Activated CD4-positive, alpha-beta T cell treated with anti-CD3 and anti-CD28 coated beads, Interleukin-2, amount 10 ng/mL, durations not matched to agents 24 days and 14 days (primary cell): ENCODE measurements at regions not wholly inside any gene's neighbourhood (a gene's known extent, or its start where the extent isn't known, plus 50 kb on each side); places are given as distances from the start of the nearest gene placed in this dataset.

Source experiments
- DNase-seq: peaks from one replicate; pipeline ENCODE4 v3.0.0; 2022
- H3K27ac Mint-ChIP-seq: one replicate; pipeline ENCODE4 v1.8.0; 2022; ENCODE audit warnings: mild to moderate bottlenecking, mixed read lengths
- H3K27me3 Mint-ChIP-seq: one replicate; pipeline ENCODE4 v1.8.0; 2022; ENCODE audit warnings: mixed read lengths
- H3K36me3 Mint-ChIP-seq: one replicate; pipeline ENCODE4 v1.8.0; 2022; ENCODE audit warnings: low read depth, mild to moderate bottlenecking, mixed read lengths
- H3K4me1 Mint-ChIP-seq: one replicate; pipeline ENCODE4 v1.8.0; 2021; ENCODE audit warnings: mixed read lengths
- H3K4me3 Mint-ChIP-seq: one replicate; pipeline ENCODE4 v1.8.0; 2022; ENCODE audit warnings: mild to moderate bottlenecking, moderate library complexity, mixed read lengths
- H3K9me3 Mint-ChIP-seq: one replicate; pipeline ENCODE4 v1.8.0; 2021; ENCODE audit warnings: mixed read lengths
- intact Hi-C: fragments of 100-400 bp; cut with micrococcal nuclease; formaldehyde crosslinking; loops from one replicate; pipeline ENCODE4 v1.15.1; 2023

DNA sequence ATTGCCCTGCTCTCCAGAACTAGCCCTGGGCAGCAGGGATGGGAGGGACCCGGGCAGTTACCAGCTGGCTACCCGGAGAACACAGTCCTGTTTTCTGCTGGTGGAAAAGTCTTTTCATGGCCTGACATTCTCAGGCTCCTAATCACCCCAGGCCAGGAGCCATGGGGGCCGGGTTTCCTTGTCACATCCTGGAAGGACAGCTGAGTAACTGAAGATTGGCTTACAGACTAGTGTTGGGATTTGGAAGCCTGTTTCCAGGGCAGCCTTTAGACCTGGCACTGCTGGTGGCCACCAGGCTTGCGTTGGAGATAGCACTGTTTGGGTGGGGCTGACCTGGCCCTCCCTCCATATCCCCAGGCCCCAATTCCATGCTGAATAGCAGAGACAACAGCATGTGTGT lies 349.0 kb downstream of the CTTN start:
- no peaks in the 10 kb centered on the region for H3K36me3 Mint-ChIP-seq
- intact Hi-C loops: no loop called here
- peaks cover 11% of the 10 kb centered on the region for H3K9me3 Mint-ChIP-seq
- H3K27ac Mint-ChIP-seq: no peak overlapping the region
- DNase-seq: no peak
- H3K27me3 Mint-ChIP-seq: no peaks in the 10 kb centered on the region
- no peak overlapping the region for H3K4me3 Mint-ChIP-seq
- no peaks in the 10 kb centered on the region for H3K4me1 Mint-ChIP-seq

DNA sequence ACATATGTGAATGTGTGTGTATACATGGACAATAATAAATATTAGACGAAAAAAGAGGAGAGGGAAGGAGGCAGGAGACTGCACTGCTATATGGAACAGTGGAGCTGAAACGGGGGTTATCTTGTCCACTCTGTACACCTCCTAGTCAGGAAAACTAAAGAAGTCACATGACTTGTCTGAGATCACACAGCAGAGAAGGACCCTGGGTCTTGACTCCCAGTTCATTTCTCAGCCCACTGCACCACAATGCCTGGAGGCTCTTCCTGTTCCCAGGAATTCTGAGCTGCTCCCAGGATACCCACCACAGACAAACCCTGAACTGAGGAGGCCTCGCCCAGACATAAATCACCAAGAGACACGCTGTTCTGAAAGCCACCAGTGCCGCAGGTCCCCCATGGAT lies 349.6 kb downstream of the CTTN start:
- H3K4me1 Mint-ChIP-seq: no peaks in the 10 kb centered on the region
- no peak overlapping the region for H3K27ac Mint-ChIP-seq
- no peak for DNase-seq
- H3K27me3 Mint-ChIP-seq: no peaks in the 10 kb centered on the region
- no peaks in the 10 kb centered on the region for H3K36me3 Mint-ChIP-seq
- no peak overlapping the region for H3K4me3 Mint-ChIP-seq
- peaks cover 11% of the 10 kb centered on the region for H3K9me3 Mint-ChIP-seq
- intact Hi-C loops: no loop called here

DNA sequence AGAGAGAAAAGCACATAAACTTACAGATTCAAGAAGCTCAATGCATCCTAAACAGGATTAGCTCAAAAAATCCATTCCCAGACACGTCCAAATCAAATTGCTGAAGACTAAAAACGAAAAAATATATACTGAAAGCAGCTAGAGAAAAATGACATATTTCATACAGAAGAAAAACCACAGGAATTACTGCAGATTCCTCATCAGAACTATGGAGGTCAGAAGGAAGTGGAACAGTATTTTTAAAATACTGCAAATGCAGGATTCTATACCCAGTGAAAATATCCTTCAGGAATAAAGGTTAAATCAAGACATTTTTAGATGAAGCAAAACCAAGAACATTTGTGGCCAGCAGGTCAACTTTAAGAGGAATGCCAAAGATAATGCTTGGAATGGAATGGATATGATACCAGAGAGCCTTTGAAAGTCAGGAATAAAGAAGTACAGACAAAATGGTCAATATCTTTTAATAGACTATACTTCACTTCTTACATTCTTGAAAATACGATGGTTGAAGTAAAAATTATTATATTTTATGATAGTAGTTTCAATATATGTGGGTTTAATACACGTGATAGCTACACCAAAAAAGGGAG lies 352.9 kb downstream of the CTTN start:
- no peaks in the 10 kb centered on the region for H3K4me1 Mint-ChIP-seq
- intact Hi-C loops: no loop called here
- no peak for DNase-seq
- no peak overlapping the region for H3K4me3 Mint-ChIP-seq
- H3K27me3 Mint-ChIP-seq: no peaks in the 10 kb centered on the region
- no peaks in the 10 kb centered on the region for H3K36me3 Mint-ChIP-seq
- H3K9me3 Mint-ChIP-seq: peaks cover 11% of the 10 kb centered on the region
- H3K27ac Mint-ChIP-seq: no peak overlapping the region

DNA sequence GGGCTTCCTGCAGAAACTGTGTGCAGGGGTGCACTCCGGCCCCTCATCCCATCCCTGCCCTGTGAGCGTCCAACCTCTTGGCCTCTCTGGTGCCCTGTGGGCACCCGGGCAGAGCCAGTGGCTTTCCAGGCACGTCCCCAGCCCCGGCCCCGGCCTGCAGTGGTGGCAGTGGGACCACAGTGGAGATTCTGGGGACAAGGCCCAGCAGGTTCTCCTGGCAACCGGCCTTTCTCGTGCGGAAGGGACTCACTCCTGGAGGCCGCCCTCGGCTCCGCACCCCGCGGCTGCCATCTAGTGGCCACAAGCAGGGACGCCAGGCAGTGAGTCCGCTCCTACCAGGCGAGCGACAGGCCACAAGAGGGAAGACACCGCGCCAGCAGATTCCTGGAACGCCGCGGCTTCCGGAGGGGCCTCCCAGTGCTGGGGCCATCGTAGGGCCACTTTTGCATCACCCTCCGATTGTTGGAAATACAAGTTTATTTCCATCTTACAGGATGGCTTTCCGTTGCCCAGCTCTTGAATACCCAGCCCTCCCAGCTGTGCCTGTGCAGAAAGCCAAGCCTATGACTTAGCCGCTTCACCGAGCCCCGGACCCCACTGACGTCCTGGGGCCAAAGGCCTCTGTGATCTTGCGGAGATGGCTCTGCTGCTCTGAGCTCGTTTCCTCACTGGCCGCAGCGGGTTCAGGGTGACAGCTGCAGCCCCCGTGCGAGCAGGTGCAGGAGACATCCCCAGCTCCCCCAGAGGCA lies 357.3 kb downstream of the CTTN start:
- peak; percentile 88 for DNase-seq
- no peaks in the 10 kb centered on the region for H3K9me3 Mint-ChIP-seq
- intact Hi-C loops: loop anchor here (5.0 kb wide), 1 partner anchor 288 kb away; no protein-coding TSS in a partner anchor
- H3K27ac Mint-ChIP-seq: no peak overlapping the region
- no peaks in the 10 kb centered on the region for H3K4me1 Mint-ChIP-seq
- no peaks in the 10 kb centered on the region for H3K36me3 Mint-ChIP-seq
- no peak overlapping the region for H3K4me3 Mint-ChIP-seq
- no peaks in the 10 kb centered on the region for H3K27me3 Mint-ChIP-seq

DNA sequence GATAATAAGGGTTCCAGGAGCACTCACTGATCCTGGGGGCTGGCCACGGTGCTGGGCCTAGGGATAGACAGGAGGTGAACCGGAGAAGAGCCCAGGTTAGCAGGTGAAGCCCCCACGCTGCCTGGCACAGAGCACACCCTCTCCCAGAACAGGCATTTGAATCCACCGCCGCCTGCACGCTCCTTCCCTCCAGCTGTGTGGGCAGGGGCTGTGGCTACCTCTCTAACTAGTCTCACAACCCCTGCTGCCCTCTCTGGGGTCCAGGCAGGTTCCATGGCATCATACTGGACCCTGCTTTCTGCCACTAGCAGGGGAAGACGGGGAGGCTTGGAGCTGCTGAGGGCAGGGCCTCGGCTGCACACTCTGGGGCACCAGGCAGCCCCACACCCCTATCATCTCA lies 358.0 kb downstream of the CTTN start:
- Mint-ChIP-seq H3K27me3 (no peaks in the 10 kb centered on the region), H3K4me1 (no peaks in the 10 kb centered on the region), H3K9me3 (no peaks in the 10 kb centered on the region), H3K4me3 (no peak overlapping the region), H3K36me3 (no peaks in the 10 kb centered on the region), H3K27ac (no peak overlapping the region)
- no peak for DNase-seq
- intact Hi-C loops: loop anchor here (5.0 kb wide), 1 partner anchor 289 kb away; no protein-coding TSS in a partner anchor

DNA sequence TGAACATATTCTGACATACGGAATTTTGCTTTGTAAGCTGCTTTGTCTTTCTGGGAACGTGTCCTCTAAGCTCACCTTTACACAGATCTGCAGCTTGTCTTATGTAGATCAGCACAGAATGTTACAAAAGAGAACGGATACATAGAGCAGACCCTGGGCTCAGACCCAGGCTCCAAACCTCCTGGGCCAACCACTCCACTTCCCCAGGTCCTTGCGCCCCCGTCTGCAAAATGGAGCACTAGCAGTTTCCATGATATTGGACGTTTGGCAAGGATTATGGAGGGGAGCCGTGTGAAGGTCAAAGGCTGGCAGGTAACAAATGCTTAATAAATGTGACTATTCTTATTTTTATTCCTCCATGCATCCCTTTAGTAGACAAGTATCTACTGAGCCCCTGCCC lies 358.4 kb downstream of the CTTN start:
- no peaks in the 10 kb centered on the region for H3K36me3 Mint-ChIP-seq
- no peak overlapping the region for H3K4me3 Mint-ChIP-seq
- no peaks in the 10 kb centered on the region for H3K27me3 Mint-ChIP-seq
- no peaks in the 10 kb centered on the region for H3K4me1 Mint-ChIP-seq
- intact Hi-C loops: loop anchor here (5.0 kb wide), 1 partner anchor 289 kb away; no protein-coding TSS in a partner anchor
- no peak for DNase-seq
- H3K27ac Mint-ChIP-seq: no peak overlapping the region
- no peaks in the 10 kb centered on the region for H3K9me3 Mint-ChIP-seq

DNA sequence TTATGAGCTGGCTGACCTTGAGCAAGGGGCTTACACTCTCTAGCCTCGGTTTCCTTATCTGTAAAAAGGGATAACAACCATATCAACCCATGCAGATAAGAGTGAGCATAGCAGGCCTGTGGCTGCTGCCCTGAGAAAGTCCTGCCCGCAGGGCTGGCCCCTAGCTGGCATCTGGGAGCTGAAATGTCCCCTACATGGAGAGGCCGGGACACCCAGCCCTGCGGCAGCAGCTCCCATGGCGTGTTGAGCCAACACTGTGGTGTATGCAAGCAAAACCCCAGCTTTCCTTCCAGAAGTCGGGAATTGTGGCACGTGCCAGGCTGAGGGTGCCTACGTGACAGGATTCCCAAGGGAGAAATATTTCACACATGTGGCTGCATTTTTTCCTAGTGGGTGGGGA lies 358.9 kb downstream of the CTTN start:
- no peaks in the 10 kb centered on the region for H3K4me1 Mint-ChIP-seq
- H3K27me3 Mint-ChIP-seq: no peaks in the 10 kb centered on the region
- no peak overlapping the region for H3K27ac Mint-ChIP-seq
- H3K9me3 Mint-ChIP-seq: no peaks in the 10 kb centered on the region
- no peak overlapping the region for H3K4me3 Mint-ChIP-seq
- intact Hi-C loops: loop anchor here (5.0 kb wide), 1 partner anchor 290 kb away; no protein-coding TSS in a partner anchor
- no peaks in the 10 kb centered on the region for H3K36me3 Mint-ChIP-seq
- no peak for DNase-seq

DNA sequence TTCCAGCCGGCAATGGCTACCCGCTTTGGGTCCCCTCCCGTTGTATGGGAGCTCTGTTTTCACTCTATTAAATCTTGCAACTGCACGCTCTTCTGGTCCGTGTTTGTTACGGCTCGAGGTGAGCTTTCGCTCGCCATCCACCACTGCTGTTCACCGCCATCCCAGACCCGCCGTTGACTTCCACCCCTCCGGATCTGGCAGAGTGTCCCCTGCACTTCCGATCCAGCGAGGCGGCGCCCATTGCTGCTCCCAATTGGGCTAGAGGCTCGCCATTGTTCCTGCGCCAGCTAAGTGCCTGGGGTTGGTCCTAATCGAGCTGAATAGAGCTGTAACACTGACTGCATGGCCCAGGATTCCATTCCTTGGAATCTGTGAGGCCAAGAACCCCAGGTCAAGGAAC lies 359.9 kb downstream of the CTTN start:
- no peak for DNase-seq
- Mint-ChIP-seq H3K4me3 (no peak overlapping the region), H3K27ac (no peak overlapping the region), H3K27me3 (no peaks in the 10 kb centered on the region), H3K4me1 (no peaks in the 10 kb centered on the region), H3K36me3 (no peaks in the 10 kb centered on the region), H3K9me3 (no peaks in the 10 kb centered on the region)
- intact Hi-C loops: loop anchor here (5.0 kb wide), 1 partner anchor 291 kb away; no protein-coding TSS in a partner anchor

DNA sequence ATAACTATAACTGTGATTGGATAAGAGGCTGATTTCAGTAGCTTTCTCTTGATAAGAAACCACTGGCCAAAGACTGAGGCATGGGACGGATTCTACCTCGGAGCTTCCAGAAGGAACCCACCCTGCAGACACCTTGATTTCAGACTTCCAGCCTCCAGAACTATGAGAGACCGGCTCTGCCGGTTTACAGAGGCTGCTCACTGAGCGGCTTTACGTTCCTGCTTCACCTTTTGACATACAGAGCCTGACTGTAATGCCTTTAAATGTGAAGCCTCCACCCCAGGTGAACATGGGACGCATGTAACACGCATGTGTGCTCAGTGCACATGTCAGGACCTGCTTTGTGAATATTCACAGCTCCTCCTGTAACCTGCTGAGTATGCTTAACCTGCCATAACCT lies 361.5 kb downstream of the CTTN start:
- no peaks in the 10 kb centered on the region for H3K27me3 Mint-ChIP-seq
- H3K4me3 Mint-ChIP-seq: no peak overlapping the region
- DNase-seq: no peak
- H3K4me1 Mint-ChIP-seq: no peaks in the 10 kb centered on the region
- H3K27ac Mint-ChIP-seq: no peak overlapping the region
- no peaks in the 10 kb centered on the region for H3K36me3 Mint-ChIP-seq
- peaks cover 3% of the 10 kb centered on the region for H3K9me3 Mint-ChIP-seq
- intact Hi-C loops: loop anchor here (5.0 kb wide), 1 partner anchor 293 kb away; no protein-coding TSS in a partner anchor

DNA sequence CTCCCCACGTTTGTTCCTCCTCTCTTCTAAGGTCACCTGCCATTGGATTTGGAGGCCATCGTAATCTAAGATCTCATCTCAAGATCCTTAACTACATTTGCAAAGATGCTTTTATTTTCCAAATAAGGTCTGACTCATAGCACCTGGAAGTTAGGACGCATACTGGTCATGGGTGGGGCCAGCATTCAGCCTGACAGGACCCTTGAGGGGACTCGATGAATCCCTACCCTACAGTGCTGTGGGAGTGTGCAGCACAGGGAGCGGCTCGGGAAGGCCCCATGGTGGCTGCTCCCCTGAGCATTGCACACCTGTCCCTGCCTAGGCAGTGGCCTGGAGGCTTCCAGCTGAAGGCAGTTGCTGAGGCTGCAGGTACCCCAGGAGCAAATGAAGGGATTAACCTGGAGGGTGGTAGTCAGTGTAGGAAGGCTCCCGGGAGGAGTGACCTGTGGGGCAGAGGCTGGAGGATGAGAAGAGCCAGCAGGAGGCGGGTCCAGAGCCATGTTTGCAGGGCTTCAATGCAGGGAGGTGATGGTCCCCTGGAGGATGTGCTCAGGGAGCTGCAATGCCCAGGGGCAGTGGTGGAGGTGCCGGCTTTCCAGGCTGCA lies 362.2 kb downstream of the CTTN start:
- Mint-ChIP-seq H3K9me3 (peaks cover 3% of the 10 kb centered on the region), H3K4me1 (no peaks in the 10 kb centered on the region), H3K4me3 (no peak overlapping the region), H3K36me3 (no peaks in the 10 kb centered on the region), H3K27ac (no peak overlapping the region), H3K27me3 (no peaks in the 10 kb centered on the region)
- intact Hi-C loops: no loop called here
- no peak for DNase-seq

DNA sequence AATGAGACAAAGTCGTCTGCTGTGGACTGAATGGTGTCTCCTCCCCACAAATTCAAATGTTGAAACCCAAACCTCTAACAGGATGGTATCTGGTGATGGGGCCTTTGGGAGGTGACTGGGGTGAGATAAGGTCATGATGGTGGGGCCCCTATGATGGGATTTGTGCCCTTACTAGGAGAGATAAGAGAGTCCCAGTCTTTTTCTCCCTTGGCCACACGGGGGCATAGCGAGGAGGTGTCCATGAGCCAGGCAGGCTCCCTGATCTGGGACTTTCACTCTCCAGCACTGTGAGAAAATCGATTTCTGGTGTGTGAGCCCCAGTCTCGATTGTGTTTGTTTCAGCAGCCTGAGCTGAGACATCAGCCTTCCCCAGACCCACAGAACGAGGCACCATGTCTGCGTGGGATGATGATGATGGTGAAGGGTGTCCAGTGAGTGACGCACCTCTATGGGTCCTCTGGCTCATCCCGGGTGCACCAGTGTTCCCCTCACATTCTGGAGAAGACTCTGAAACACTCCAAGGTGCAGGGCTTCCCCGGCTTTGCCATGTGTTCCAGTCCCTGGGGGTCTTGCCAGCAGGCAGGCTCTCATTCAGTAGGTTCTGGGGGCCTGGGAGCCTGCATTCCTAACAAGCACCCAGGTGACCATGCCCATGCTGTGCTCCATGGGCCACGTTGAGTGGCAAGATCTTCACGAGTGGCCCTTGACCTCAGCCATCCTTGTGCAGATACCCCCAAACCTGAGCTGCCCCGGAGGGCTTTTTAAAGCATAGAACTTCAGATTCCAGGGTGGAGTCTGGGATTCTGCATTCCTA lies 363.0 kb downstream of the CTTN start:
- H3K4me1 Mint-ChIP-seq: no peaks in the 10 kb centered on the region
- intact Hi-C loops: no loop called here
- no peak overlapping the region for H3K4me3 Mint-ChIP-seq

DNA sequence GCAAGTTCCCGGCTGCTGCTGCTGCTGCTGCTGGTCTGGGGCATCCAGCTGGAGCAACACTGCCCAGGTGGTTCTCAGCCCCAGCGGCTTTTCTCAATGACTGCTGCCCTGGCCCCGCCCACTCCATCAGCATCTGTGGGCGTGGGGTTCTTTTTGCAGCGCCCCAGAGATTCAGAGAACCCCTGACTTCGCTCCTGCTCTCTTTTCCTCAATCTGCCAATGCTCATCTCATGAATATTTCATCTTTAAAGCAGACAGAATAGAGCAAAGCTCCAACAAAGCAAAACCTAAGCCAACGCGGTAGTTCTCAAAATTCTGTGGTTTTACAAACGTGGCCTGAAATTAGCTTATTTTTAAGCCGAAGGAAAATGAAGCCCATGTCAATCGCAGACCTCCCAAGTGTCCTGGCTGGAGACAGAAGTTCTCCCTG lies 363.6 kb downstream of the CTTN start:
- Mint-ChIP-seq H3K9me3 (peaks cover 3% of the 10 kb centered on the region), H3K27me3 (no peaks in the 10 kb centered on the region), H3K4me3 (no peak overlapping the region), H3K27ac (no peak overlapping the region), H3K4me1 (no peaks in the 10 kb centered on the region), H3K36me3 (no peaks in the 10 kb centered on the region)
- no peak for DNase-seq
- intact Hi-C loops: no loop called here

More for the DNA sequence above, 363.0 kb downstream of the CTTN start:
- no peak for DNase-seq
- Mint-ChIP-seq H3K36me3 (no peaks in the 10 kb centered on the region), H3K27me3 (no peaks in the 10 kb centered on the region), H3K27ac (no peak overlapping the region), H3K9me3 (peaks cover 3% of the 10 kb centered on the region)

DNA sequence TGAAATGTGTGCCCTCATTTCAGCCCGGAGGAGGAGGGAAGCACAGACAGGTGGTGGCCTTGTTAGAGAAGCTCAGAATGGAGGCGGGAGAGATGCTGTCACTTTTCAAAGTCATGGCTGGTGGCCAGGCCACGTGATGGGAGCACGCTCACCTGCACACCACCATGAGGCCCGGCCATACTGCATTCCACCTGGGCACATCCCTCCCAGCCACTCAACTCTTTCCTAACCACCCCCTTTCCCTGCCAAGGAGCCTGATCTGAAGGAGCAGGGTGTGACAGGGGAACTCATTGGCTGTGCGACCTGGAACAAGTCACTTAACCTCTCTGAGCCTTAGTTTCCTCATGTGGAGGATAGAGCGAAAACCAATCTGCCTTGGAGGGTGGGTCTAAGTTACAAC lies 364.5 kb downstream of the CTTN start:
- Mint-ChIP-seq H3K36me3 (no peaks in the 10 kb centered on the region), H3K27me3 (no peaks in the 10 kb centered on the region), H3K4me3 (no peak overlapping the region), H3K27ac (no peak overlapping the region), H3K4me1 (no peaks in the 10 kb centered on the region), H3K9me3 (peaks cover 3% of the 10 kb centered on the region)
- intact Hi-C loops: no loop called here
- no peak for DNase-seq

DNA sequence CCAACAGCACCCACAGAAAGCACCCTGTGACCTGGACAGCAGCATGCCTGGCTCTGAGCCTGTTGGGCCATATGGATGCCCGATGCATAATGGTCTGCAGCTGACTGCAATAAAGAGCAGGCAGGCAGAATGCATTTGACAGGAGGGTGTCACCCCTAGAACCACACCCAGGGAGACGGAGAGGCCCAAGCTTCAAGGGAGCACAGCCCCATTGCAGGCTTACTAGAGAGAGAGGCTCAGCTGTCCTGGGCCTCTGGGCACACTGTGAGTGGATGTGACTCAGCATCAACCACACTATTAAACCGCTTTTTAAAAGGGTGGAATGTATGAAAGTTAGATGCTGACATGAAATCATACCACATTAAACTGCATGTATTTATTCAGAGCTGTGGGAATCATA lies 365.3 kb downstream of the CTTN start:
- intact Hi-C loops: no loop called here
- no peak for DNase-seq
- Mint-ChIP-seq H3K9me3 (peaks cover 3% of the 10 kb centered on the region), H3K36me3 (no peaks in the 10 kb centered on the region), H3K4me3 (no peak overlapping the region), H3K27me3 (no peaks in the 10 kb centered on the region), H3K4me1 (no peaks in the 10 kb centered on the region), H3K27ac (no peak overlapping the region)
